CMK (cell line): ENCODE measurements at regions not wholly inside any gene's neighbourhood (a gene's known extent, or its start where the extent isn't known, plus 50 kb on each side); places are given as distances from the start of the nearest gene placed in this dataset.

Experiments
- DNase-seq: peaks from one replicate; pipeline ENCODE4 v3.0.0-alpha.2; 2010; ENCODE audit warnings: low read depth

- DNase-seq: no peak
Observed at GRCh38 chr3:104755791-104756190, 610.9 kb upstream of the ALCAM start.

- no peak for DNase-seq
Observed at GRCh38 chr3:104763007-104763406, 603.7 kb upstream of the ALCAM start.

DNA sequence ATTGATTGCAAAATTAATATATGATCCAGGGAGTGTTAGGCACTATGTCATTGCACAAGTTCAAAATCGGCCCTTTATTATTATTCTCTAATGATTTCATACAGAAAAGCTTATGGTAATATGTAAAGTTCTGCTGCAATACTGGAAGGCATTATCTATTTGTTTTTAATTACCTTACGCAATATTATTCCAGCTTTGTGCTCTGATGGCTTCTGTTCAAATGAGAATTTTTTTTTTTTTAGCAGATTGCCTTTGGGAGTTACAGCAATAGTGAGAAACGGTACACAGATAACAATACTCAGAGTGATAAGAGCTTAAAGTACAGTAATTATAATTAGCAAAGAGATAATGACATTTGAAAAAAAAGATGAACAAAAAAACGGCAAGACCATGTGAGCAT, 602.2 kb upstream of the ALCAM start:
- no peak for DNase-seq

DNA sequence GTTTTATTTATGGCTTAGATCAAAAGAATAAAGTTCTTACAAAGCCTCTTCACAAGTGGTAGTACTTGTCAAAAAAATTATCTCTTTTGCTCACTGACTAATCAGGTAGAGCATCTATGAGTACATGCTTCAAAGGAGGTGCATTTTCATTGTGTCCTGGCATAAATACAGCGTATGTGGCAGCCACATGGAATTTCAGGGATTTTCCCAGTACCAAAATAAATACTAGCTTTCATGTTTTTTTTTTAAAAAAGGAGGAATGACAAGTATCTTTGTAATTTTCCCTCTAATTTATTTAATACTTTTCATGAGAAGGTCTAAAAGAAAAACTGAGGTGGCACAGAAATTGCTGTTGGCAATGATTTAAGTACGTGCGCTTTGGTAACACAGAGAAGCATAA, 597.8 kb upstream of the ALCAM start:
- no peak for DNase-seq

DNA sequence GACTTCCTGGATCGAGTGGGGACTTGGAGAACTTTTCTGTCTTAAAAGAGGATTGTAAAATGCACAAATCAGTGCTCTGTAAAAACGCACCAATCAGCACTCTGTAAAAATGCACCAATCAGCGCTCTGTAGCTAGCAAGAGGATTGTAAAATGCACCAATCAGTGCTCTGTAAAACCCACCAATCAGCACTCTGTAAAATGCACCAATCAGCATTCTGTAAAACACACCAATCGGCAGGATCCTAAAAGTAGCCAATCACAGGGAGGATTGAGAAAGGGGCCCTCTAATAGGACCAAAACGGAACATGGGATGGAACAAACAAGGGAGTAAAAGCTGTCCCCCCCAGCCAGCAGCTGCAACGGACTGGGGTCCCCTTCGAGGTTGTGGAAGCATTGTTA, 587.4 kb upstream of the ALCAM start:
- DNase-seq: no peak

DNA sequence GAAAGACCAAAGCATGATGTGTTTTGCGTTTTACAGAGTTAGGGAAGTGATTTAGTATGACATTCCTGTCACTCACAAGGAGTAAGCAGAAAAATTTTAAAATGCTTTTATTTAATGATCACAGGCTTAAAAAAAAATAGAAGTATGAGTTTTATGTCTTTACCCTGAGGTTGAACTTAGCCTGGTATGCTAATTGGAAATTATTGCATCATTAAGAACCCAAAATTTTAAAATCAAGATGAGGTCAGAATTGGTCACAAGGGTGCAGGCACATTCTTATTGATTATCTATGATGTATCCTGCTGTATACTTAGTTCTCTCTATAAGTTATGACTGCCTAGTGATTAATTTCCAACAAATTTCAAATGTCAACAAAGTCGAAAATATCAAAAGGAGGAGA, 585.6 kb upstream of the ALCAM start:
- DNase-seq: no peak

GRCh38 chr3:104785947-104786346, 580.8 kb upstream of the ALCAM start:
- DNase-seq: no peak

DNA sequence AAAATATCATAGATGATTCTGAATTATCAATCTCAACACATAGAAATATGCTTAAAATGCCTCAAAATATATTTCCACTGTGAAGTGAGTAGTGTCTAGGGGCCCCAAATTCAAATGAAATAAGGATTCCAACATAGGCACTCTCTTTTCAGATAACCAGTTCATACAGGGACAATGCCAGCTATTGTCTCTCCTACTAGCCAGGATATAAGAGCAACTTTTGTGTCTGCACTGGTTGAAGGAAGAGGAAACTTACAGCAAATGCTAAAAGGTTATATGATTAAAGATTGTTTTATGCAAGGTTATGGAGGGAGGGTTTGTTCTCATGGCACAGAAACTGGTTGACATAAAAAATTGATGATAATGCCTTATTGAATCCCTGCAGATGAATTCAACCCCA, 579.4 kb upstream of the ALCAM start:
- DNase-seq: no peak

- no peak for DNase-seq
Observed at GRCh38 chr3:104788807-104789206, 577.9 kb upstream of the ALCAM start.

GRCh38 chr3:104791331-104791730, 575.4 kb upstream of the ALCAM start:
- DNase-seq: no peak

DNA sequence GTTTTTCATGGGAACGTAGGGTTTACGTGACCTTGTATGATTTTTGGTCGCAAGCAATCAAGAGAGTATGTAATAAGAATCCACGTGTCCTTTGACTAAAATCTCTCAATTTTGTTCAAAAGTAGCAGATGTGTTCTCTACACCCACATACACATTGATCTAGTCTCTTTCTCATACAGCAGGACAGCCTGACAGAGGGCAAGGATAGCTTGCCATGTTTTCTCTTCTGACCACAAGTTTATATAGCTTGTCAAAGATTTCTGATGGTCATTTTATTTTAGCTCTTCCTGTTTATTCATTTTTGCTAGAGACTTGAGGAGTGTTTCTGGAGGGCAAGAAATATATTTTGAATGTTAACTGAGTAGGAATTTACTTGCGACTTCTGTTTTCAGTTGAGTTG, 570.2 kb upstream of the ALCAM start:
- no peak for DNase-seq

DNA sequence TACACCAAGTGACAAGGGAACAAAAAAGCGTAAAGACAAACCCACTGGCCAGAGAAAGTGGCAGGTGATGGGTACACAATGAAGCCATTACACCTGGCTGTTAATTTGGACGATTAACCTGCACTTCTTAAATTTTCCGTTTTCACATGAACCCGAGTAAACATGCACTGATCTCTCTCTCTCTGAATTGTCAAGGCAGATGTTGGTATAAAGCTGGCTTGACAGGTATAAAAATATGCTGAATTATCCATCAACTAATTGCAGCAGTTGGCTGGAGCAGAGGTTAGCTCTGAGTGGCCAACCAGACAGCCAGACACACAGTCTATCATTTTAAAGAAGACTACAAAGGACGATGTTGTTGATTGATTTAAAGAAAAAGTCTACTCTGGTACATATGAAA, 561.7 kb upstream of the ALCAM start:
- no peak for DNase-seq

DNA sequence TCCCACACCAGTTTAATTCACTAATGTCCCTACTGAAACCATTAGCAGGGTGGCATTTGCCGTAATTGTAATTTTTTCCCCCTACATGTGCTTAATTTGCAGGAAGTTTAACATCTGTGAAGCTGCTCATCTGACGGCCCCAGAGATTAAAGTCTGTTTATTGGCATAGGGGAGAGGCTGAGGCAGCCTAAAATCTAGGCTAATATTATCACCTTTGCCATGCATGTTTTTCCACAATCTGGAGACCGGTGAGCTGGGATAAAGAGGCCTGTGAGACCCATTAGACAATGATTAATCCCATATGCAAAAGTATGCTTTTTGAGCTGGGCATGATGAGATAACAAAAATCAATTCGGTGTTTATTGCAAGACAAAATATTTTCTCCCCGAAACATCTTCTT, 561.2 kb upstream of the ALCAM start:
- no peak for DNase-seq

- no peak for DNase-seq
Observed at GRCh38 chr3:104810896-104811295, 555.8 kb upstream of the ALCAM start.

- no peak for DNase-seq
Observed at GRCh38 chr3:104816008-104816407, 550.7 kb upstream of the ALCAM start.

DNA sequence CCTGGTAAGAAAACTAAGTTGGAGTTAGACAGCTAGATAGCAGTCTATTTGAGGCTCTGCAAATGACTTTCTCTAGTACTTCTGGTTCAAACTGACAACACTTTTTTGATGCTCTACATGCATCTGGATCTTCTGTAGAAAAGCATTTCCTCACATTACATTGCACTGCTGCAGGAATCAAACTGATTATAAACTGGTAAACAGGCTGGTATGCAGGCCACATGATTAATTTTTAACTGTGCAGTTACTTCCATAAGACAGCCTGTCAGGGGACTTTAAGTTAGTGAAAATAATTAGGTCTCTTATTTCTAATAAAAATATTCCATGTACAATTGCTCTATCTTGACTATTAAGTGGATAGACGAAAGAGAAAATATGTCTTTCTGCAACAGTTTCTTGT, 550.0 kb upstream of the ALCAM start:
- DNase-seq: no peak

DNA sequence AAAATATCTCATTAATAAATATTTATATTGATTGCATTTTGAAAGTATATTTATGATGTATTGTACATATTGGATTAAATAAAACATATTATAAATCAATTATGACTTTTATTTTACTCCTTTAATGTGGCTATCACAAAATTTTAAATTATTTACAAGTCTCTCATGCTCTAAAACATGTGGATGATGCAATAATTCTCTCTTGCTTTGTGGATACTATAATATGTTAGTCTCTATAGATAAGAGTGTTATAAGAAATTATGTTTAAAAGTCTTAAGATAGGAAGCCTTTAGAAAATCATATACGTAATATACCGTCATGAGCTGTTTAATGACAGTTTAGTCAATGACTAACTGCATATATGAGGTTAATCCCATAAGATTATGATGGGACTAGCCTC, 547.4 kb upstream of the ALCAM start:
- DNase-seq: no peak

DNA sequence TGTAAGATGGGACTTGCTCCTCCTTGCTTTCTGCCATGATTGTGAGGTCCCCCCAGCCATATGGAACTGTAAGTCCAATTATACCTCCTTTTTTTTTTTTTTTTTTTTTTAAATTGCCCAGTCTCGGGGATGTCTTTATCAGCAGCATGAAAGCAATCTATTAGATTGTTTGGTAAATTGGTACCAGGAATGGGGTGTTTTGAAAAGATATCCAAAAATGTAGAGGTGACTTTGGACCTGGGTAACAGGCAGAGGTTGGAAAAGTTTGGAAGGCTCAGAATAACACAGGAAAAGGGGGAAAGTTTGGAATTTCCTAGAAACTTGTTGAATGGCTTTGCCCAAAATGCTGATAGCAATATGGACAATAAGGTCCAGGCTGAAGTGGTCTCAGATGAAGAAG, 545.8 kb upstream of the ALCAM start:
- DNase-seq: no peak

DNA sequence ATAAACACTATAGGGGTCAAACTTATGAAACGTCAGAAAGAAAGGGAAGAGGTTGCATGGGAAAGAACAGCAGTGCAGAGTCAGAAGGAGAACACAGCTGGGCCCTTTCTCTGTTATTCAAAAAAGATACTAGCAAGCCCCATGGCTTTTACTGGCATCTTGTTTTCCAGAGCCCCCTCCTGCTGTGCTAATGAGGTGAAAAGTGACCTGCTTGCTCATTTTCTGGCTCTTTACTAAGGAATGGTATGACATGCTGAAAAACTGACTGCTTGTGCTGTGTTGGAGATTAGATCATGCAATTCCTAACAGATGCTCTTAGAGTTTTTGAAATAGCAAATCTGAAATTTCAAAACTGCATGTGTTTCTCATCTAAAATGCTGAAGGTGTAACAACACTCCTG, 541.6 kb upstream of the ALCAM start:
- no peak for DNase-seq

DNA sequence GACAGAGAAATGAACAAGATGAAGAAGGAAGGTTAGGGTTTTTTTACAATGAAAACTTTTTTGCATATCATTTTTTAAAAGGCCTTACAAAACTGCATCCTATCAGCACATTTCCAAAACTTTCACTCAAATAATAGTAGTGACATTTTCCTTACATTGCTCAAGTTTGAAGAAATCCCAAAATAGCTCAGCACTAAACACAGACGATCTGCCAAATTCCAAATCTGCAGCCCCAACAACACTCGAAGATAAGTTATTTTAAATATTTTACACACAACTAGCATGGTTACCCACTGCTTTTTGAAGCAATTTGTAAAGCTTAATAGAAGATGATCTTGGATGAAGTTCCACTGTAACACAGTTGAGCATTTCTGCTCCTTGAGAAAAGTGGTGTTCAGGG, 535.6 kb upstream of the ALCAM start:
- no peak for DNase-seq

- DNase-seq: no peak
Observed at GRCh38 chr3:104832530-104832929, 534.2 kb upstream of the ALCAM start.

DNA sequence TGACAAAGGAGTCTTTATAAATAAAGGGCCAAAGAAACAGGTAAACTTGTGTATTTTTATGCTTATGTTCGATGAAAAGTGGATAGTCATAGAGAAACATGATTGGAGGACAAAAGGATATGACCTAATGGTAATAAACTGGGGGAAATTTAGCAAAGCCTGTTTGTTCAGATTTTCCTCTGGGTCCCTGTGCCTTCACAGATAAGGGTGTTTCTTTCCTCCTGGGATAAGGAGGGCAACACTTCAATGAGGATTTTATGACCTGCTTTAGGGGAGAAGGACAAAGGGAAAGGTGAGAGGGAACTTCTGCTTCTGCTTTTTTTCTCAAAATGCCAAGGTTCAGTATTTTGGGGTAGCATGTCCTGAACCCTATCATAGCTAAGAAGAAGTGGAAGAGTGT, 531.3 kb upstream of the ALCAM start:
- DNase-seq: no peak

GRCh38 chr3:104846270-104846669, 520.4 kb upstream of the ALCAM start:
- DNase-seq: no peak

GRCh38 chr3:104849070-104849469, 517.6 kb upstream of the ALCAM start:
- DNase-seq: no peak

GRCh38 chr3:104854468-104854867, 512.2 kb upstream of the ALCAM start:
- DNase-seq: no peak
